SKM-1 (cell line): ENCODE measurements at regions not wholly inside any gene's neighbourhood (a gene's known extent, or its start where the extent isn't known, plus 50 kb on each side); places are given as distances from the start of the nearest gene placed in this dataset.

Source experiments
- DNase-seq: peaks from one replicate; lab custom pipeline; 2025; ENCODE audit not compliant: unreplicated experiment; lab: John Stamatoyannopoulos, UW

DNA sequence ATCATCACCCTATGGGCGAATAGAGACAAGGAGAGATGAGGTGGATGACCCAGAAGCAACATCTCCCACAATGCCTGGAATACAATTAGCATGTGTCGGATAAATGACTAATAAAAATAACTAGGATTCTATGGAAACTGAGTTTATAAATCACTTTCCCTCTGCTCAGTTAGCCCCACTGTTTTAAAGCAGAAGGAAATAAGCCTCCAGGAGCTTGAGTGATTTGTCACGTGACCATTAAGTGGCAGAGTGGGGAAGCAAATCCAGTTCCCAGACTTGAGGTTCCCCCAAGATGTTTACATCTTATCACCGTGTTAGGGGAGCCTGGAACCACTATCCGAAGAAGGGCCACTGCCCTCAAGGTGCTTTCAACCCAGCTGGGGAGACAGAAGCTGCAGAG, 136.5 kb upstream of the CCND2 start:
- DNase-seq: no peak

DNA sequence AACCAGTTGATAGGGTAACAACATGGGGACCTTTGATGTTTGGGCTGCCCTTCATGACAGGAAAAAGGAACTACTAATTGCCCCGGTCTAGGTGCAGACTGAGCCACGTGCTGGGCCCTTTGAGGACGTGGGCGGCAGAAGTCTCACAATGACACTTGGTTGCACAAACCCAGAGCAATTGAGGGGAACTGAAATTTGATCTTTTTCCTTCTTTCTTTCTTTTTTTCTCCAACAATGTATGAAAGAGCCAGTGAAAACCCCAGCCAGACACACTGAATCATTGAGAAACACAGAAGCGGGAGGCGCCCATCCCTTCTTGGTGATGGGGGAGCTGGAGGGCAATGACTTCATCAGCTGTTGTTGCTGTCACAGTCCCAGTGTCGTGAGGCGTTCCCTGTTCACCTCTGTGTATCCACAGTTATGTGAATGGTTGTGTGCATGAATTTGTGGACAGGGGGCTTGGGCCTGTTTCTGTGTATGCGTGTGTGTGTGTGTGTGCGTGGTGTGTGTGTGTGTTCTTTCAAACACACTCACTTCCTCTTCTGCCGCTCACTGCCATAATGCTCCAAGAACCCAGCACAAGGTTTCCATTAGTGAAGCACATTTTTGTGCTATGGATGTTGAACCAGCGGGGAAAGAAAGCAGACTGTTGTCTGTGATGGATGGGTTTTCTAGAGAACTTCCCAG, 137.5 kb upstream of the CCND2 start:
- peak; percentile 24 for DNase-seq

DNA sequence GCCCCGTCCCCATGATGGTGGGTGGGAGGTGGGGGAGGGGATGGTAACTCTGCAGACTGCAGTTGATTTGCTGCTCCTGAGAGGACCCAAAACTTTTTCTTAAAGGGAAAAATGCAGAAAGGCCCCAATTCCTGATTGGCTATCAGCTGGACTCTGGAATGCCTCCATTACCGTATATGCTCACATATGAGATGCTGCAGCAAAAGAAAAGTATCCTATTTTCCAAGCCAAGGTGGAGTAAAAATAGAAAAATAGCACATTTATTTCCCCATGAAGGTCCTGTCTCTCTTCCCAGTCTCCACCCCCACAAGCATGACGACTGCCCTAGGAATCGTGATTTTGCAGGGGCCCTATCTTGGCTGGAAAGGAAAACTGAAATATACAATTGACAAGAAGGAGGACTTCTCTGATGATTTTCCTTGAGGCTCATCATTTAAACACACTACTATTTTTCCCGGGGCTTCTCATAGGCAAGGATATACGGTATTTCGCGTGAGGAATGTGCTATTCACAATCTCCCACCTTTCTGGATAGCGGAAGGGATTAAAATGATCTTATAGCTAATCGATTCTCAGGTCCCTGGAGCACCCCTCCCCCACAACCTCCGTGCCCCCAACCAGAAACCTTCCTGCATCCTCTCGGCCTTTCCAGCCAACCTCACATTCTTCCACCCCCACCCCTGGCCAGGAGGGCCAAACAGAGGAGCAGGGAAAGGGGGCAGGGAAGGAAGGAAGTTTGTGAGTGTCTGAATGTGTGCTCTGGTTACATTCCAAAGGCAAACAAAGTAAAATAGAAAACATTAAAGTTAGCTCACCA, 138.9 kb upstream of the CCND2 start:
- no peak for DNase-seq

DNA sequence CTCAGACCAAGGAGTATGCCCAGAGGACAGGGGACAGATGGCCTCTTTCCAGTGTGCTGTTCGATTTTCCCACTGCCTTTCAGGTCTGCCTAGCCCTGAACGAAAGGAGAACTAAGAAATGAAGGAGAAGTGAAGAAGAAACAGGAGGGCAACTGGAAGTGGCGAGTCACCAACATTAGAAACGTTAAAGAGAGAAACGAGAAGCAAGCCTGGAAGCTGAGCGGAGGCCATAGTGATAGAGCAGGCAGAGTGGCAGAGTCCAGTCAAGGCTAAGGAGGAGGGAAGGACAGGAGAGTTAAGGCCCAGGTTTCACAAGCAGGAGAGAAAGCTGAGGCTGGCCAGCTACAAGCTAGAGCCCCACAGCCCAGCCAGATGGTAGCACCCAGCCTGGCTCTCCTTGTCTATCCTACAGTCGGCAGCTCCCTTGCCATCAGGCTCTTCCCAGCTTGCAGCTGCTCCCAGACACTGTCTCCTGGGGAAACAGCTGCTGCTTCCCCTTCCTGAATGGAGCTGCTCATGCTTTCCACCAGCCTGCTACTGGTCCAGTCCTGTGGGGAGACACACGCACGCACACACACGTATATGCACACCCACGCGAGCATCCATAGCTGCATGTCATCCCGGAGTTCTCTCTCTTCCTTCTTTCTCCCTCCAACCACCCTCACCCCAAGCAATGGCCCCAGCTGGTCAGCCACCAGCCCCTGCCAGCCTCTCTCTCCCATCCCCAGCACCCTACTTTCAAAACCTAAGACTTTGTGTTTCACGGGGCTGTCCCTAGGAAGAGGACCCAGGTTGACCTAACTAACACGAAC, 139.7 kb upstream of the CCND2 start:
- no peak for DNase-seq

DNA sequence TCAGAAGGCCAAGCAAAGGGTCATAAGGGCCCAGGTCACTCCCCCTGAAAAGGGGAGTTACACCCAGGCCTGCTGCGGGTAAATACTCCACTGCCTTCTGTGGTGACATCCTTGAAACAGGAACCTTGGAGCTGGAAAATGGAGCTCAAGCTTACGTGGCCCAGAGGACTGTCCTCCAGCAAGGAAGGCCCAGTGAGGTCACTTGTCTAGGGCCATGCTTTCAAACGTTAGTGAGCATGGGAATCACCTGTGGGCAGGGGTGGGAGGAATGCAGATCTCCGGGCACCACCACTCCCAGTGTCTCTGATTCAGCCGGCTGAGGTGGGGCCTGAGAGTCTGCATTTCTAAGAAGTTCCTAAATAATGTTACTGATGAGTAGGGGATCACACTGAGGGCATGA, 140.5 kb upstream of the CCND2 start:
- no peak for DNase-seq

DNA sequence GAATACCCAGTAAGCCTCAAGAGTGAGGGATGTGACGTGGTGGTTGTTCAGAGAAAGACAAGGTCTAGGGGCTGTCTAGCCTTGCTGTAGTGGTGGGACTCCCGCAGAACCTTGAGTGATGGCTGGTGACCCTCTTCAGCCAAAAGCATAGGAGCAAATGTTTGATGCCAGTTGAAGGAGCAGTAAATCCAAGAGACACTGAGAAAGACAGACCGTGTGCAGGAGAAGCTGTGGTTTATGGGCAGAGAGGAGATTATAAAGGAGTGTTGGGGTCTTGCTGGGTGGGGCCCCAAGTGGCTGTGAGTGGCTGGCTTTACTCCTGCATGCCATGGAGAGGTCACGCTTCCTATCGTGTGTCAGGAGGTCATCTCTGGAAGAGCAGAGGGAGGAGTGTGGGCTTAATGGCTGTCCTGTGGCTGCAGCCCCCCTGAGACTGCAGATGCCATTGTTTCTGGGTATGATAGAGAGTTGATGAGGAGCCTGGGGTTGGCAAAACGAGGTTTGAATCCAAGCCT, 152.0 kb upstream of the CCND2 start:
- no peak for DNase-seq

DNA sequence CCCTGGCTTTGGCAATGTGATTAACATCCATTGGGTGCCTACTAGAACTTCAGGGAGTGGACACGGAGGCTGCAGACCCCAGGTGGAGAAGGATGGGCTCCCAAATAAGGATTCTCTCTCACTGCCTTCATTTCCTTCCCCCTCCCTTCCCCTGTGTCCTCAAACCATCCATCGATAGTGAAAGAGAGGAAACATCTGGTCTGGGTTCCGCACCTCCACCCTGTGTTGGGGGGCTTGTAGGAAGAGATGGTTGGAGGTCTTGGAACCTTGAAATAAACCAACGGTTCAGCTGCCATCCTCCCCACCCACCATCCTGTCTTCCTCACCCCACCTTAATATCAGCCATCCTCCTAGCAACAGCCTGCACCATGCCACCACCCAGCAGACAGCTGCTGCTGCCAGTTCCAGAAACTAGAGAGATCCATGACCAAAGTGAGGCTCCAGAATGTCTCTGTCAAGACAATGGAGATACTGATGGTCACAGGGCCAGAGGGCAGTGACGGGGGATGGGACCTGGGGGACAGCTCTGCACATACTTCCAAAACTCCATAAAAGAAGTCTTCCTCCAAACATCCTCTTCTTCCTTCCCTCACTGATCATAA, 153.1 kb upstream of the CCND2 start:
- DNase-seq: no peak

DNA sequence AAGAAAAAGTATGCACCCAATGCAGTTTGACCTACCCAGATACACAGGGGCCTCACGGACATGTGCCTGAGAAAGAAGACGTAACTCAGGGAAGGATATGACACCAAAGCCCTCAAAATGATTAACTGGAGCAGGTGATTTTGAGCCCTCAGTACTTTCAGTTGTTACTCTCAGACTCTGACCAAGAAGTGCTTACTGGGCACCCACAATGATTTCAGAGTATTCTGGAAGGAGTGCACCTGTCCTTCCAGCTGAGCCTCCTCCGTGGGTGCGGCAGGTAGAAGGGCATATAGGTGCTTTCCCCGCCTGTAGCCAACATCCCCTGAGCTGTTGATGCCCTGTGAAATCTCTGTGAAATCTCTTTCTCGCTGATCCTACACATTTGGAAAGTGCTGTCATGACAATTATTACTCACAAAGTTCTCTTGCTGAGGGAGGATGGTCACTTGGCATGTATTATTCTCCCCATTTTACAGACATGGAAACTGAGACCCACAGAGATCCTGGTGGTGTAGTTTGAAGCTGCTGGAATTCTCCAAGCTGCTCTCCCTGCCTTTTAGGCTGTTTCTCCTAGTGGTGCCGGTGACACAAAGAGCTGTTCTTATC, 154.3 kb upstream of the CCND2 start:
- no peak for DNase-seq

DNA sequence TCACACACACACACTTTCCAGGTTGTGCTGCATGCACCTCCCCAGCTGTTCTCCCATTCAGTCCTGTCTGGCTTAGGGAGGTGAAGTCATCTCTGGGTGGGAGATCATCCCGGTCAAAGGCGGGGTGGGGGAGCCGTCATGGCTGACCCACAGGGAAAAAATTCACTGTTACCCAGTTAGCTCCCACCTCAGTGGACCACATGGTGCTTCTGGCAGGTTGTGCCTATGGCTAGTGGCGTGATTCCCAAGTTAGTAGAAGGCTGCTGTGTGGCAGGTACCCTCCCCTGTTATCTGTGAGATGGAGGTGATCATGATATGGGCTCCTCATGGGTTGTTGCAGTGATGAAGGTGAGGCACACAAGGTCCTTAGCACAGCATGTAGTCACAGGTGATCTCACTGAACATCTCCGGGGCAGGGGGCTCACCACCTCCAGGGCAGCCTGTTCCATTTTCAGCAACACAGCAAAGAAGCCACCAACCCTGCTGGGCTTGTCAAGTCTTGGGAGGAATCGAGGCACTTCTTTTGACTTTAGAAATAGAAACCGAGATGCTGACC, 154.9 kb upstream of the CCND2 start:
- no peak for DNase-seq

DNA sequence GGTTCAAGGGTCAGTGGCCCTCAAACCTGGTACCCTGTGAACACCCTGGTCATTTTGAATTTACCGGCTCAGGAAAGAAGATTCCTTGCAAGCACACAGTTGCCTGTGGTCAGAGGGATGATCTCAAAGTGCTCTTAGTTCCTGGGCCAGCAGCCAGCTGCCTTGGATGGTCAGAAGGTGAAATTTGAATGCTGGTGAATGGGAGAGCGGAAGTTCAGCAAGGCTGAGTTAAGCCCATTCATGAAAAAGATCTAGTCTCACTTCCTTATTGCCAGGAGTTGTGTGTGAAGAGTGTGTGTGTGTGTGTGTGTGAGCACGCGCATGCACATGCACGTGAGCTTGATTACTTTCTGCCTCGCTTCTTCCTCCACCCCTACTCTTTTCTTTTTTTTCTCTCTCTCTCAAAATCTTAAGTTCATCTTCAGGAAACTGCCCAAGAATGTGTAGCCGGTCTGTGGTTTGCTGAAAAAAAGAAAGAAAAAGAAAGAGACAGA, 155.5 kb upstream of the CCND2 start:
- DNase-seq: peak; percentile 45

DNA sequence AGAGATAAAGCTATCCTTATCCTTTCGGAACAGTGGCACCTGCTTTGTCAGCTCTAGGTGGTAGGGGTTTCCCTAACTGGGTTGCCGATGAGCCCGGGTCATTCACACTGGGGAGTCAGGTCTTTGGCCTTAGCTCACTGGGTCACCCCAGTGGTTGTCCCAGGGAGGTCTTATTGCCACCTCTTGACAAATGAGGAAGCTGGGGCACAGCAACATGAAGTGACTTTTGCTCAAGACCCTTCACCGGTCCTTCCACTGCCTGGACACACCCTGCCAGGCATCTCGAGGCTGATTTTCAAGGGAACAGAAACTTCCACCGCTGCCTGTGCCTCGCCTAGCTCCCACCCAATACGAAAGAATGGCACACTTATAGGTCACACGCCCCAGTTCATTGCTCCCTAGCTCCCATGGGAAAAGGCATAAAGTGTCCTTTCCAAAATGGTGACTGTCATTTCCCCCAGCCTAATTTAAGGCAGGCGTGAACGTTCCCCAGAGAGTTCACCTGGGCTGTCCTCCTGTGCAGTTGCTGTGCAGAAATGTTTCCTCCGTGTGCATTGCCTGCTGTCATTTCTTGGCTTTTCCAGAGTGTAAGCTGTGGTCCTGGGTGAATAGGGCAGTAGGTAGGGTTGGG, 156.1 kb upstream of the CCND2 start:
- DNase-seq: no peak

DNA sequence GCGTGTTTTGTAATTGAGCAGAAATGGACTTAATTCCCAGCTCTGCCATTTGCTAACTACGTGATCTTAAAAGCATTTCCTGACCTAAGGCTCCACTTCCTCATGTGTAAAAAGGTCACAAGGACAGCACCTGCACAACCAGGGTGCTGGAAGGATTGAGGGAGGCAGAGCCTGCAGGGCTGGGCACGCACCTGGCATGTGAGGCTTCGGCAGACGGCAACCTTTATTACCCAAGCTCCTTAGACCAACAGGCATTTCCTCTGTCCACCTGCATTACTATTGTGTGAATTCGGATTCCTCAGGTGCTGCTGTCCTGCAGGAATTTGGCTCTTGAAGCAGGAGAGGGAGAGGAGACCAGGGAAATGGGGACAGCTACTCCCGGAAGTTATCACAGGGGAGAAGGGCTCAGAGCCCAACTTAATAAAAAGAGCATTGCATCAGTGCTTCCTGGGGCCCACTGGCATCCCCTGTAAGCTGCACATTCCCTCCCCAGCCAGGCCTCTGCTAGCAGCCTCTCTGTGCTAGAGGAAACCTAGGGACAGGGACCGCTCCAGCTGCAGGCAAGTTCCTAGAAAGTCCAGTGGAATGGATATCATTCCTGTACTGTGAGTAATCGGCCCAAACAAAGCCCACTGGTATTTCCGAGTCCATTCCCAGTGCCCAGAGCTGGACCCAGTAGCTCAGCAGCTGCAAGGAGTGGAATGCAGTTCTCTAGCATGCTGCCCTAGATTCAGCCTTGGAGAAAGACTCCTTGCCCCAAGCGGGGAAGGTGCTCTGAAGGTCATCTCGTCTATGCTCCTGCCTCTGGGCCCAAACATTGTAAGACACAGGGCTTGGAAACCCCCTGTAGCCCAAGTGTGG, 157.1 kb upstream of the CCND2 start:
- no peak for DNase-seq

DNA sequence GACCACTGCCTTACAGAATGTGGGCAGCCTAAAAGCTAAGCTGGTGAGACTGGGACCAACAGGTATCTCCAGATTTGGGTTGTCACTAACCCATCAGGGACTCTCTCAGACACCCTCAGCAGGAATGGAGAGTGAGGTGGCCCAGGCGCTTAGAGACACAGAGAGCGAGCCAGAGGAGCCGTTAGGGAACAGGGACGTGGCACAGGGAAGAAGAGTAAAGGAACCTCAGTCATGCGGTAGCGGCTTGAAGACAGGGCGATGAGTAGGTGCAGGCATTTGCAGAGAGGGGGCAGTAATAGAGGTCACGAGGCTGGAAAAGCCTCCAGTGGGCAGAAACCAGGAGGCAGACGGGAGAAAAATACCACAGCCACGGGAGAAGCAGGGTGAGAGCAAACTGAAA, 158.0 kb upstream of the CCND2 start:
- DNase-seq: no peak

DNA sequence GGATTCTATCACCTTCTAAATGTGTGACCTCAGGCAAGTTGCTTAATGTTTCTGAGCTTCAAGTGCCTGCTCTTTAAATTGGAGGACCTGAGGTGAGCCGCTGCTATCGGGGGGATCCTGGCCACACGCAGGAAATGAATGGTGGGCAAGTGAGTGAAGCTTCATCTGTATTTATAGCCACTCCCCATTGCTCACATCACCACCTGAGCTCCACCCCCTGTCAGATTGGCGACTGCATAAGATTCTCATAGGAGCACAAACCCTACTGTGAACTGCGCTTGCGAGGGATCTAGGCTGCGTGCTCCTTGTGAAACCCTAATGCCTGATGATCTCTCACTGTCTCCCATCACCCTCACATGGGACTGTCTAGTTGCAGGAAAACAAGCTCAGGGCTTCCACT, 158.6 kb upstream of the CCND2 start:
- no peak for DNase-seq

DNA sequence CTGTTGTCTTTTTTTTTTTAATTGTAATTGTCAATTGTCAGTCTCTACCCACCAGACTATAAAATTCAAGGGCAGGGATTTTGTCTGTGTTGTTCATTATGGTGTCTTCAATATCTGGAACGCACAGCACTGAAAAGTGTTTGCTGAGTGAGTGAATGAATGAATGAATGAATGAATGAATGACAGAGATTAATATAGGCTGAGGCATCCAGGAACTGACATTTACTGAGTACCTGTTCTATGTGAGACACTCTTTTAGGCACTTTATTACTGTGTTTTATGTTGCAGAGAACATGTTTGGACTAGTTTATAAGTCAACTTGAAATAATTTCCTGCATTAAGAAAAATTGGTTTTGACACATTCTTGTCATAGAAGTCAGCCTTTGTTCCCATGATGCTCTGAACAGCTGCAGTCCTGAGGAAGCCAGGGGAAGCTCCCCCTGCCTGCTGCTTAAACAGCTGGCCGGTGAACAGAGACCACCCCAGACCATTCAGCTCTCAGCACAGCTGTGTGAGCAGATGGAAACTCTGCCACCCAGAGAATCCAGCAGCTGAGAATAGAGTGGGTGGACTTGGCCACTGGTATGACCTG, 160.7 kb upstream of the CCND2 start:
- DNase-seq: no peak

DNA sequence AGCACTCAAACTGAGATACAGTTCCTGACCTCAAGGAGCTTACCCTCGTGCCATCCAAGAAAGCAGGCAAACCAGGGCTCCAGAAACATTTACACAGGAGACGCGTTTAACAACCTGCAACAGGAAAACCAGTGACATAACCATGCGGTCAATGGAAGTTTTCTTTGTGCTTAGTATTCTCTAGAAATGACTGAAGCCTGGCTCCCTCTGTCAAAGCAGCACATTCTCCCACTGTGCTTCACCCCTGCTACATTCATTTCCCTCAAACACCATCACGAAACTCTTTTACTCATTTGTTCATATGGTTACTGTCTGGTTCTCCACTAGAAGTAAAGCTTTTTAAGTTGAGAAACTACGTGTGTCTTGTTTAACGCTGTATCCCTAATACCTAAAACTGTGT, 161.3 kb upstream of the CCND2 start:
- no peak for DNase-seq

DNA sequence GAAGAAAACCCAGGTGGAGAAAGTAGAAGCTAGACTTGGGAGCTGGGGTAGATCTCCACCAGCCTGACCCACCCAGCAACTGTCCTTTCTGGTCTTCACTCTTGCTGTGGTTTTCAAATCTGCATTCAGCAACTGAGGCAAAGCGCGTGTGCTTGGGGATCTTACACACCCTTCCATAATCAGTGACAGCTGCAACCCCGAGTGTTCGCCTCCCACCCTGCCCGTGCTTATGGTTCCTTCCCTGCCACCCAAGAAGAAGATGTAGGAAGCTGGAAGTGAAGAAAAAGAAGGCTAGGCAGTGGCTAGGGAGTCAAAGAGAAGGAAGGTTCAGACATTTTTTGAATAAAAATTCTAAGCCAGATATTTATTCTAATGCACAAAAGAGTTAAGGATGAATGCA, 162.6 kb upstream of the CCND2 start:
- no peak for DNase-seq

DNA sequence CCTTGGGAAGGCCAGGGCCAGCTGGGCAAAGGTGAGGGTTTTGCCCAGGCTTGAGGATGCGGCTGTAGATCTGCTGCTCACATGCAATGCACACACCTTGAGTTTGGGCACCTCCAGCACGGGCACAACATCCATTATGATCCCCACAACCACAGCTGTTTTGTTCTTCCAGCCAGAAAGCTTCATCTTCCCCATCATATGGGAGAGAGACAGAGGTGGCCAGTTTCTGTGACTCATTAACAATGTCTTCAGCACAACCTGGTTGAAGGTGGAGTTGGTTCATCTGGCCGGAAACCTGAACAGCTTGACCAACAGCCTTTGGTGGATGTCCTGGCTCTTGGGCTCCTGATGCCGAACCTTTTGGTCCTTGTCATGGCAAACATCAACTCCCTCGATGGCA, 163.7 kb upstream of the CCND2 start:
- DNase-seq: no peak
